Activated naive CD4-positive, alpha-beta T cell treated with anti-CD3 and anti-CD28 coated beads, Interleukin-2, amount 50 U/mL, for 16 hours (primary cell): ENCODE measurements at regions not wholly inside any gene's neighbourhood (a gene's known extent, or its start where the extent isn't known, plus 50 kb on each side); places are given as distances from the start of the nearest gene placed in this dataset.
A peak's percentile ranks its signal among the peaks of the same experiment; 100 is the strongest.
"Not testable (repeated sequence)": the region's sequence is repeated elsewhere in the genome, so short reads cannot be mapped to it uniquely, and the experiment has no call there.

ENCODE experiments used
- DNase-seq: peaks from one replicate; pipeline ENCODE4 v3.0.0-alpha.2; 2020

DNA sequence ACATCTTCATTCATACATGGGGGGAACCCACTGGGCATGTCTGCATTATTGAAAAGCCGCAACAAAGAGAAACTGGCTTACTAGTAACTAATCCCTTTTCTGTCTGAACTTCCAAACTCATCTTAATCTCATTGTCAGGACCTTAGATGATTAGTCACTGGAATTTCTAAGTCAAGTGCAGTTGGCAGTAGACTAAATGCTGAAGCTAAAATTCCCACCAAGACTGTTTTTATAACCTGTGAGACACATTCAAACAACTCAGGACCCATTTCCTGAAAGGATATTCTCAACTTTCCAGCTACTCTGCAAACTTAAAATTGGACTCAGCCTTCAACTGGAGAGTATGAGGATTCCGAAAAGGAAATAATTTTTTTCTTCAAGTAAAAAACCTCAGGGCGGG is 94.8 kb upstream of the SCAF8 start:
- DNase-seq, result no peak

DNA sequence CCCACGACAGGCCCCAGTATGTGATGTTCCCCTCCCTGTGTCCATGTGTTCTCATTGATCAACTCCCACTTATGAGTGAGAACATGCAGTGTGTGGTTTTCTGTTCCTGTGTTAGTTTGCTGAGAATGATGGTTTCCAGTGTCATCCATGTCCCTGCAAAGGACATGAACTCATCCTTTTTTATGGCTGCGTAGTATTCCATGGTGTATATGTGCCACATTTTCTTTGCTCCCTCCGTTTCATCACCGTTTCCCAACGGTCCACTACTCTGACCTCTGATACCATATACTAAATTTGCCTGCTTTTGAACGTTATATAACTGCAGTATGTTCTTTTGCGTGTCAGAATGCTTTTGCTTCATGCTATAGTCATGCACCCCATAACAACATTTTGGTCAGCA is 94.0 kb upstream of the SCAF8 start:
- not testable (repeated sequence) for DNase-seq

DNA sequence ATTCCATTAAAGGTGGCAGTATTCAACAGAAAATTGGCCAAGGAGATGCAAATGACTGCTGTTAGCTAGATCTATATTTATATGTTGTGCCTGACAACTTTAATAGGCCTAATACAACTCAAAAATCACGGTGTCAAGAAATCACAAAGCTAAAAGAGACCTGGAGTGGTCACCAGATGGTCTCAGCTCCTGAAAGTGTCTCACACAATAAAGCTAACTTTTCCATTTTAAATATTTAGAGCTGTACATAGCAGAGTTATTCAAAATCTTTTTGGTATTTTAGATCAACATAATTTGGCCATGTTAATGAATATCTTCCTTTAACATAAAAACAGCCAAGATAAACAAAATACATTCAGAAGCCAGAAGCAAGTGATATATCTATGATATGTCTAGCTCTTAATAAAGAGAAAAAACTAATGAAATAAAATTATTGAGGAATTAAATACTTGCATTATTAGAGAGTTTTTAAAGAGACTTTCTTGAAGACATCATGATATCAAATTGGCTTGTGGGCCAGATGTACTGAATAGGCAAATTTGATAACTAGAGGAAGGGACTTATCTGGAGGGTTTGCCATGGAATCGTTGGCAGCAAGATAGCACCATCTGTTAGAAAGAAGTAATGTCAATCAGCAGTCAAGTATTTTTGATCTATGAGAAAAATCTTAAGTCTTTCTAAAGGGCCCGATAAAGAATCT is 84.9 kb upstream of the SCAF8 start:
- no peak for DNase-seq

DNA sequence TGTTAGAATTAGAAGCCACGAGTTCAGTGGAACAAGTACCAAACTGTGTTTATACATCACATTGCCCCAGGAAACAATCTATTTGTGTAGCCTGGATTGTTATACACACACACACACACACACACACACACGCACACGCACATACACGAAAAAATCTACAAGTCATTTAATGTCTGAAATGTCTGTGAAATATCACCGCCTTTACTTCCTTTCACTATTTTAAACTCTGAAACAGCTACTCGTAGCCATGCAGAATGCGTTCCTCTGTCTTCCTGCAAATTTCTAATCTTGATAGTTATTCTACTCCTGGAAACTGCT is 84.4 kb upstream of the SCAF8 start:
- no peak for DNase-seq

DNA sequence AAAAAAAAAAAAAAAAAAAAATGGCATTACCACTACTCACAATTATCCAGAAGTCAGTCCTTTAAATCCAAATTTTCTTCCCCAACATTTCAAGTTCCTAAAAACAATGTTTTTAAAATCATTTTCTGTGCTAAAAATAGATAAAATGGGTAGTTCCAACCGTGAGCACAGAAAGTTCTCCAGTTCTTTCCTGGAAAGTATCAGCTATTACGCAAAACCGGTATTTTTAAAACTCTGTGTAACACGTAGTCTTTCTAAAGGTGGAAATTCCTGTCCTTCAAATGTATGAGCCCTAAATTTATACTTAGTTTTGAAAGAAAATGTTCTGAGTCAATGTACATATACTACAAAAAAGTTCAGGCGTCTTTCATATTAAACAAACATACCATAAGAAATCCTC is 83.5 kb upstream of the SCAF8 start:
- no peak for DNase-seq

DNA sequence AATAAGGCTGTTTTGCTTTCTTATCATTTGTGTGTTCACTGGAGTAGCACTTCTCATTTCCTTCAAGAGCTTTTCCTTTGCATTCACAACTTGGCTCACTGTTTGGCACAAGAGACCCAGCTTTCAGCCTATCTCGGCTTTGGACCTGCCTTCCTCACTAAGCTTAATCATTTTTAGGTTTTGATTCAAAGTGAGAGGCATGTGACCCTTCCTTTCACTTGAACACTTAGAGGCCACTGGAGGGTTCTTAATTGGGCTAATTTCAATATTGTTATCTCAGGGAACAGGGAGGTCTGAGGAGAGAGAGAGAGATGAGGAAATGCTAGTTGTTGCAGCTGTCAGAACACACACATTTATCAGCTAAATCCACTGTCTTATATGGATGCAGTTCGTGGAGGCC is 82.9 kb upstream of the SCAF8 start:
- no peak for DNase-seq

DNA sequence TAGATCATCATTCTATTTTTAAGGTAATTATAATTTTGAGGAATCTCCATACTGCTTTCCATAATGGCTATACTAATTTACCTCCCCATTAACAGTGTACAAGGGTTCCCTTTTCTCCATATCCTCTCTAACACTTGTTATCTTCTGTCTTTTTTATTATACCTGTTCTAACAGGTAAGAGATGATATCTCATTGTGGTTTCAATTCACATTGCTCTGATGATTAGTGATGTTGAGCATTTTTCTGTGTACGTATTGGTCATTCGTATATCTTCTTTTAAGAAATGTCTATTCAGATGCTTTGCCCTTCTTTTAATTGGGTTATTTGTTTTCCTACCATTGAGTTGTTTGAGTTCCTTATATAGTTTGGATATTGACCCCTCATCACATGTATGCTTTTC is 81.6 kb upstream of the SCAF8 start:
- no peak for DNase-seq

DNA sequence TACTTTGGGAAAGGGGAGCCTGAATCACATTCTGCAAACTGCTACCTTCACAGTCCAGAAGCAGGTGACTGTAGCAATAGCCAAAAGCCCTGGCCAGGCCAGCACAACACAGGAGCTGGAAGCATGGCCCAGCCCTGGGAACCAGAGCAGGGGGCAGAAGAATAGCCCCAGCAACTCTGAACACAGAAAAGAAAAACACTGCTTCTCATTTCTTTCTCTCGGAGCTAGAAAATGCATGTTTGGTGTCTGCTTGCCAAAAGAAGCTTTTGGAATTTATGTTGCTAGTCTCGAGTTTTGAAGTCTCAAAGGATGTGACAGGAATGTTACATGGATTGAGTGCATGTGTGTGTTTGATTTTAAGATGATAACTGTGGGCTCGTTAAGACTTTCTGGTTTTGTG is 79.8 kb upstream of the SCAF8 start:
- DNase-seq, result no peak

DNA sequence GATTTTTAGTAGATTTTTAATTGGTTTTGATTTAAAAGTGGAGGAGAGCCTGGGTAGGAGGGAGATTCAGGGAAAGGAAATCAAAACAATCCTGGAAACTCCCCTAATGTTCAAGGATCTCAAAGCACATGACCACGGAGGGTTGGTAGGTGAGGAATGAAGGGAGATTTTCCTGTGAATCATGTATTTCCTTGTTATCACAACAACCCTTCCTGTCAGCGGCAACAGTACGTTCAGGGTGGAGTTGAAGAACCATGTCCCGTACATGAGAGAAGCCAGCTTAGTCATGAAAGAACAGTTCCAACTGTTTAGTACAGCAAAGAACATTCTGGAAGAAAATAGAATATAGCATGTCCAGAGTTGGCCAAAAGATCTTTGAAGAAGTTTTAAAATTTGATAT is 79.4 kb upstream of the SCAF8 start:
- DNase-seq, result no peak

DNA sequence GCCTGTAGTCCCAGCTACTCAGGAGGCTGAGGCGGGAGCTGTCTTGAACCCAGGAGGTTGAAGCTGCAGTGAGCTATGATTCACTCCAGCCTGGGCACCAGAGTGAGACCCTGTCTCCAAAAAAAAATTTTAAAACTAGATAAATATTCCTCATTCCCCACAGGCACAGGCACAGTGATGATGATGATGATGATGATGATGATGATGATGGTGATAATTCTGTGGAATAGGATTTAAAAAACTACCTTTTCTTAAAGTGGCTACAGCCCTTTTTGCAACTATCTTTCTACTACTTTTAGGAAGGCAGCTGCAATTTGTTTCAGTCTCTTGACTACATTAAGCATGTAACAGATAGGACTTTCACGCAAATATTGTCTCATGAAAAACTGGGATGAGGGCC is 76.6 kb upstream of the SCAF8 start:
- no peak for DNase-seq

DNA sequence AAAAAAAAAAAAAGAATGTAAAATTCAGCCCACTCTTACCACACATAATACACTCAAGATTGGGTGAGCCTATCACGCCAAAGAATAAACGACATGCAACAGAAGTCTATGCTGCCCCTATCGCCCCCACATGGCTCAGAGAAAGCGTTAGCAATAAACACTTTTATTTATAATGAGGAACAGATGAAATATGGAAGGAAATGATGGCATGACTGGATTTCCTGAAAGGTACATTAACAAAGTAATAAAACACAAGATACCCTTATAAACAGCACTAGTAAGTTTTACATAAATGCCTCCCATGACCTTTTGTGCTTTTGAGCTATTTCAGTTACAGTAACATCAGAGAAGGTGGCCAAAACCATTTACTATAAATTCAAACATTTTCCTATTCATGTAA is 71.4 kb upstream of the SCAF8 start:
- no peak for DNase-seq

DNA sequence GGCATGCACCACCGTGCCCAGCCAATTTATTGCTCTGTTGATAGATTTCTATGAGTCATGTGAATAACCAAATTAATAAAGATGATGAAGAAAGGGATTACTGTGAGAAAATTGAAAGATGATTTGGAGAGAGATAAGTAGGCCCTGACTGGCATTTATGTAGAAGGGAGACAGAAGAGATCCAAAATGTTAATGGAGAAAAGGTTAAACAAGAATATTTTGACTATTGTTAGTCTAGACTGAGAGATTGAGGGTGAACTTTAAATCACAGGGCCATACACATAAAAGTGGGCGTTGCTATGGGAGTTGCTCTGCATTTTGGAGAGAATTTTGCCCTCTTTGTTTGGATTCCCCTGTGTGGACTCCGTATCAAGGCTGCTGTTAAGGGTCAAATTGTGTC is 68.9 kb upstream of the SCAF8 start:
- DNase-seq, result no peak

DNA sequence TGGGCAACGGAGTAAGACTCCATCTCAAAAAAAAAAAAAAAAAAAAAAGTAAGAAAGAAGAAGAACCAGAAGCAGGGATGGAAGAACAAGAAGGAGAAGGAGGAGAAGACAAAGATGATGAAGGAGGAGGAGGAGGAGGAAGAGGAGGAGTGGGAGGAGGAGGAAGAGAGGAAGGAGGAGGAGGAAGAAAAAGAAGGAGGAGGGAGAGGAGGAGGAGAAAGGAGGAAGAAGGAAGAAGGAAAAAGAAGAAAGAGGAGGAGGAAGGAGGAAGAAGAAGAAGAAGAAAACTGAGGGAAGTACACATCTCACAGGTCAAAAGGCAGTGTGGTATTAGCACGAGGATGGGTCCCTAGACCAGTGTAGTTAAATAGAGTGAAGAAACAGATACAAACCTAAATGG is 65.1 kb upstream of the SCAF8 start:
- no peak for DNase-seq

DNA sequence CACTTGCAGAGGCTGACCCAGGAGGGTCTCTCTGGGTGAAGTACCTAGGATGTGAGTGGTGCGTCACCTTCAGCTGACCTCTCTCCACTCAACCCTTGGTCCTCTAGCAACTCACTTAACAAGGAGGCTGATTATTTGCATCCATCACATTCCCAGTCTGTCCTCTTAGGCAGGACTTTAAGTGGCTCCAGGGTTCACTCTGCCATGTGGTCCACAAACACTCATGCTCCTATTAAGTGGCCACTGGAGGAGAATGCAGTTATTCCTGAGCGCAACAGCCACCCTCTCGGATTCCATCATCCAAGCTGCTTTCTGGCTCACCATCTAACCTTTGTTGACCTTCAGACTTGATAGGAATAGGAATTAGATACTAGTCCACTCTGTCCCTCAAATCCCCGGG is 61.1 kb upstream of the SCAF8 start:
- DNase-seq, result no peak

DNA sequence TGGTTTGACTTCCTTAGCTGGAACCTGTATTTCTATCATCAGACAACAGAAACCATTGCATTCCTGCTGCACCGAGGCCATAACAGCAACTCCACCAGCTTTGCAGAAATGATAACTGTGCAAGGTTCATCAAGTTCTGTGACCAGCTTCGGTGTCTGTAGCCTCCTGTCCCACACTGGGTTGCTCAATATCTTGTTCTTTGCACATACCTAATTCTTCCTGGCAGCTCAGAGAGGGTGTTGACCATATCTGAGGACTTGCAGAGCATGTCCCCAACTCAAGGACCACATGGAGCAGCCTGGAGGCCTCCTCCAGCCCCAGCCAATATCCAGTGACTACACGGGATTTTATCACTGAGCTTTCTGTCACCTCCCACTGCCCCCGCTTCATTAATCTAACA is 59.3 kb upstream of the SCAF8 start:
- no peak for DNase-seq

DNA sequence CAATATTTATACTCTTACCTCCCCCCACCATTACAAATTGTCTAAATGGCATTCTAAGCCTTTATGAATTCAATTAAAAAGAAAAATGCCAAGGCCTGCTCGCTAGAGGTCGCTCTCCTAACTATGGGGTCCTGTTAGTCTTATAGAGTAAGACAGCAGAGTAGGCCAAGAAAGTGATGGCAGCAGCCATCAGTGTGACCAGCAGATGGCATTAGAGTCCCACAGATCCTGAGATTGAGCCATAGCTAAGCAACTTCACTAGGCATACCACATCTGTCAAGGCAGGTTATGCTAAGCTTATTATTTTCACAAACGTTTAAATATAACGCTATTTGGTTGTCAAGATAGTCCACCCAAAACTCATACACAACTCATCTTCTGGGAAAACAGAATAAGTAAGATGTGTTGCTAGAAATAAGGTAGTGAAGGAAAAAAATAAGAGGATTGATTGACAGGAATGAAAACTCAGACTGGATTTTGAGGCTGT is 57.6 kb upstream of the SCAF8 start:
- peak; percentile 85 for DNase-seq

DNA sequence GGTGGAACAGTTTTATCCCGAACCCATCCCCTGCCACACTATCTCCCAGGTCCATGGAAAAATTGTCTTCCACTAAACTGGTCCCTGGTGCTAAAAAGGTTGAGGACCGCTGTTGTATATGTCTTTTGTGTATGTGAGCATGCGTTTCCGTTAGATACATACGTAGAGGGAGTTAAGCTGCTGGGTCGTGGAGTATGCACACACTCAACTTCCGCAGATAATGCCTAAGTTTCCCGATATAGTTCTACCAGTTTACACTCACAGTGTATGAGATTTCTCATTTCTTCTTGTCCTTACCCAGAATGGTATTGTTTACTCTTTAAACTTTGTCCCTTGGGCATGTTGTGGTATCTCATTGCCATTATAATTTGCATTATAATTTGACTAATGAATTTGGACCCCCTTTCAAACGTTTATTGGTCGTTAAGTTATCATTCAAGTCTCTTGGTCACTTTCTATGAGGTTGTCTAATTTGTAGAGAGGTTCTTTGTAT is 50.5 kb upstream of the SCAF8 start:
- DNase-seq, result no peak
